ENCODE measurements at regions not wholly inside any gene's neighbourhood (a gene's known extent, or its start where the extent isn't known, plus 50 kb on each side); places are given as distances from the start of the nearest gene placed in this dataset.

GRCh38 chrX:42102586-42103282 lies 179.4 kb upstream of the CASK start:
- no peak for DNase-seq (ENCODE audit: low read depth)
- no peak overlapping the region for H3K4me3 ChIP-seq (ENCODE audit: low read depth, low read length)
- no peak for TF ChIP-seq CTCF (IDR thresholded peaks at IDR 0.05; ENCODE audit: low read depth, low read length, missing control alignments)

- no peak for TF ChIP-seq CTCF (IDR thresholded peaks at IDR 0.05; ENCODE audit: low read depth, low read length, missing control alignments)
- H3K4me3 ChIP-seq (ENCODE audit: low read depth, low read length), result no peak overlapping the region
- no peak for DNase-seq (ENCODE audit: low read depth)
Measured at GRCh38 chrX:42098900-42099299, 175.5 kb upstream of the CASK start.

GRCh38 chrX:42097486-42097885 lies 174.1 kb upstream of the CASK start:
- no peak overlapping the region for H3K4me3 ChIP-seq (ENCODE audit: low read depth, low read length)
- TF ChIP-seq CTCF (IDR thresholded peaks at IDR 0.05; ENCODE audit: low read depth, low read length, missing control alignments), result no peak
- DNase-seq (ENCODE audit: low read depth), result no peak

- TF ChIP-seq CTCF (IDR thresholded peaks at IDR 0.05; ENCODE audit: low read depth, low read length, missing control alignments), result no peak
- no peak for DNase-seq (ENCODE audit: low read depth)
- H3K4me3 ChIP-seq (ENCODE audit: low read depth, low read length), result no peak overlapping the region
Measured at GRCh38 chrX:42096265-42096920, 173.0 kb upstream of the CASK start.

- DNase-seq (ENCODE audit: low read depth), result no peak
- H3K4me3 ChIP-seq (ENCODE audit: low read depth, low read length), result no peak overlapping the region
- no peak for TF ChIP-seq CTCF (IDR thresholded peaks at IDR 0.05; ENCODE audit: low read depth, low read length, missing control alignments)
Measured at GRCh38 chrX:42094218-42094617, 170.9 kb upstream of the CASK start.

- DNase-seq (ENCODE audit: low read depth), result no peak
- no peak for TF ChIP-seq CTCF (IDR thresholded peaks at IDR 0.05; ENCODE audit: low read depth, low read length, missing control alignments)
- no peak overlapping the region; the same call in 1 of the 2 replicates for H3K4me3 ChIP-seq (ENCODE audit: low read depth, low read length)
Measured at GRCh38 chrX:42093756-42094155, 170.4 kb upstream of the CASK start.

- H3K4me3 ChIP-seq (ENCODE audit: low read depth, low read length), result no peak overlapping the region
- no peak for DNase-seq (ENCODE audit: low read depth)
- TF ChIP-seq CTCF (IDR thresholded peaks at IDR 0.05; ENCODE audit: low read depth, low read length, missing control alignments), result no peak
Measured at GRCh38 chrX:42090395-42090794, 167.0 kb upstream of the CASK start.
